DND-41 (cell line): ENCODE measurements at regions not wholly inside any gene's neighbourhood (a gene's known extent, or its start where the extent isn't known, plus 50 kb on each side); places are given as distances from the start of the nearest gene placed in this dataset.

Experiments used
- CTCF ChIP-seq: IDR thresholded peaks from 2 replicates; pipeline ENCODE4 v1.5.1; 2012; ENCODE audit warnings: borderline replicate concordance, low read length, moderate library complexity, mild to moderate bottlenecking; ENCODE audit not compliant: poor library complexity, severe bottlenecking; ENCODE audit errors: extremely low read depth
- EZH2 ChIP-seq: IDR thresholded peaks from 3 replicates; pipeline ENCODE4 v1.6.1; 2012; ENCODE audit warnings: borderline replicate concordance, low read depth, mild to moderate bottlenecking, moderate library complexity, low read length, inconsistent platforms; ENCODE audit not compliant: severe bottlenecking

DNA sequence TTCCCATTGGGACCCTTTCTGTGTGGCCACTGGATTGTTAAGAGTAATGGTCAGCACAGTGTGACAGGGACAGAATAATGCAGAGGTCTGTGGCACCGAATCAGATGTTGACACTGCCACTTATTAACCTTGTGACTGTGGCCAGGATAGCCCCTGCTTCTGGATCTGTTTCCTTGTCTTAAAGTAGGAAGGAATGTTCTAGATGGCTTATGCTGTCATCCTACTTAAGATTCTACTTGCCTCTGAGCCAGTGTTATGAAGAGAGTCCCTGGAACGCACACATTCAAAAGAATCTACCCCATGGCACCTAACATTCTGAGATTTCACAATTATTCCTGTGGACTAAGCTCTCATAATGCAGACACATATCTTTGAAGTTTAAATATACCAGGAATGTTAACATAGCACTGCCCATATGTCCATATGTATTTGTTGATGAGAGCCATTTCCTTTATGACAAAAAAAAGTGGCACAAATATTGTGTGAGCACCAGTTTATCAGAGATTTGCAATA is 612.7 kb downstream of the TLR4 start:
- TF ChIP-seq CTCF = no peak
- TF ChIP-seq EZH2 = no peak
